ENCODE measurements at regions not wholly inside any gene's neighbourhood (a gene's known extent, or its start where the extent isn't known, plus 50 kb on each side); places are given as distances from the start of the nearest gene placed in this dataset.
"Not testable (repeated sequence)": the region's sequence is repeated elsewhere in the genome, so short reads cannot be mapped to it uniquely, and the experiment has no call there.

- DNase-seq, result no peak
These were observed 127.7 kb downstream of the ALDH8A1 start for GRCh38 chr6:134821928-134822864.

- DNase-seq, result no peak
These were observed 128.5 kb downstream of the ALDH8A1 start for GRCh38 chr6:134821397-134821796.

GRCh38 chr6:134819863-134820800 lies 129.8 kb downstream of the ALDH8A1 start:
- no peak for DNase-seq

- no peak for DNase-seq
These were observed 130.7 kb downstream of the ALDH8A1 start for GRCh38 chr6:134819236-134819635.

GRCh38 chr6:134817448-134817847 lies 132.5 kb downstream of the ALDH8A1 start:
- no peak for DNase-seq

- no peak for DNase-seq
These were observed 133.1 kb downstream of the ALDH8A1 start for GRCh38 chr6:134816780-134817179.

- no peak for DNase-seq
These were observed 133.6 kb downstream of the ALDH8A1 start for GRCh38 chr6:134816300-134816699.

- no peak for DNase-seq
These were observed 135.7 kb downstream of the ALDH8A1 start for GRCh38 chr6:134814076-134814695.

- DNase-seq, result no peak
These were observed 136.8 kb downstream of the ALDH8A1 start for GRCh38 chr6:134813146-134813545.

GRCh38 chr6:134810402-134810801 lies 139.5 kb downstream of the ALDH8A1 start:
- no peak for DNase-seq

- DNase-seq, result no peak
These were observed 140.8 kb downstream of the ALDH8A1 start for GRCh38 chr6:134809130-134809529.

GRCh38 chr6:134806180-134806798 lies 143.6 kb downstream of the ALDH8A1 start:
- no peak for DNase-seq

- no peak for DNase-seq
These were observed 144.7 kb downstream of the ALDH8A1 start for GRCh38 chr6:134805168-134805567.

GRCh38 chr6:134804311-134804710 lies 145.6 kb downstream of the ALDH8A1 start:
- DNase-seq, result not testable (repeated sequence)

- no peak for DNase-seq
These were observed 147.4 kb downstream of the ALDH8A1 start for GRCh38 chr6:134802426-134803058.

- no peak for DNase-seq
These were observed 152.3 kb downstream of the ALDH8A1 start for GRCh38 chr6:134797400-134798113.

GRCh38 chr6:134795691-134796090 lies 154.2 kb downstream of the ALDH8A1 start:
- no peak for DNase-seq

- DNase-seq, result no peak
These were observed 154.9 kb downstream of the ALDH8A1 start for GRCh38 chr6:134795001-134795400.

- DNase-seq, result not testable (repeated sequence)
These were observed 158.6 kb downstream of the ALDH8A1 start for GRCh38 chr6:134791243-134791843.

- no peak for DNase-seq
These were observed 162.5 kb downstream of the ALDH8A1 start for GRCh38 chr6:134787261-134787877.

Data from NCI-H1694 treated with DMSO at 0.1 percent for 48 hours (cell line).